ENCODE measurements at regions not wholly inside any gene's neighbourhood (a gene's known extent, or its start where the extent isn't known, plus 50 kb on each side); places are given as distances from the start of the nearest gene placed in this dataset.
A peak's percentile ranks its signal among the peaks of the same experiment; 100 is the strongest.

DNA sequence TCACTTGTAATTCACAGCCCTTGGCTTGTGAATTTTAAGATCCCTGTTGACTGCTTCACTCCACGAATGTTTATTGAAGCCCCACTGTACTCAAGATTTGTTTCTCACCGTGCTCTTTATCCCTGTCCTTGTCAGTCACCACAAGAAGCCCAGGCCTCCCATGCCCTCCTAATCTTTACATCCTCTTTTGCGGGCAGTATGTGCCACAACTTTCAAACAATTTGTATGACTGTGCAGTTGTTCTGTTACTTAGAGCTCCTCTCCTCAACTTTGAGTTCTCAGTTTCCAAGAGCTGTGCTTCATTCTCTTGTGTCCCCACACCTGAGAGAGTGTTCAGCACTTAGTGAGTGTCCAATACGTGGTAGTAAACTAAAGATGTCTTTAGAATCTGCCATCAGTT lies 467.7 kb downstream of the NKX6-1 start:
- H3K4me3 ChIP-seq (ENCODE audit: low read depth, low read length): no peak overlapping the region
- DNase-seq (ENCODE audit: low read depth): peak; percentile 80
- TF ChIP-seq, protein P1, sequence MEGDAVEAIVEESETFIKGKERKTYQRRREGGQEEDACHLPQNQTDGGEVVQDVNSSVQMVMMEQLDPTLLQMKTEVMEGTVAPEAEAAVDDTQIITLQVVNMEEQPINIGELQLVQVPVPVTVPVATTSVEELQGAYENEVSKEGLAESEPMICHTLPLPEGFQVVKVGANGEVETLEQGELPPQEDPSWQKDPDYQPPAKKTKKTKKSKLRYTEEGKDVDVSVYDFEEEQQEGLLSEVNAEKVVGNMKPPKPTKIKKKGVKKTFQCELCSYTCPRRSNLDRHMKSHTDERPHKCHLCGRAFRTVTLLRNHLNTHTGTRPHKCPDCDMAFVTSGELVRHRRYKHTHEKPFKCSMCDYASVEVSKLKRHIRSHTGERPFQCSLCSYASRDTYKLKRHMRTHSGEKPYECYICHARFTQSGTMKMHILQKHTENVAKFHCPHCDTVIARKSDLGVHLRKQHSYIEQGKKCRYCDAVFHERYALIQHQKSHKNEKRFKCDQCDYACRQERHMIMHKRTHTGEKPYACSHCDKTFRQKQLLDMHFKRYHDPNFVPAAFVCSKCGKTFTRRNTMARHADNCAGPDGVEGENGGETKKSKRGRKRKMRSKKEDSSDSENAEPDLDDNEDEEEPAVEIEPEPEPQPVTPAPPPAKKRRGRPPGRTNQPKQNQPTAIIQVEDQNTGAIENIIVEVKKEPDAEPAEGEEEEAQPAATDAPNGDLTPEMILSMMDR (IDR thresholded peaks at IDR 0.05; ENCODE audit: insufficient read depth, low read depth, low read length, missing control alignments): no peak

DNA sequence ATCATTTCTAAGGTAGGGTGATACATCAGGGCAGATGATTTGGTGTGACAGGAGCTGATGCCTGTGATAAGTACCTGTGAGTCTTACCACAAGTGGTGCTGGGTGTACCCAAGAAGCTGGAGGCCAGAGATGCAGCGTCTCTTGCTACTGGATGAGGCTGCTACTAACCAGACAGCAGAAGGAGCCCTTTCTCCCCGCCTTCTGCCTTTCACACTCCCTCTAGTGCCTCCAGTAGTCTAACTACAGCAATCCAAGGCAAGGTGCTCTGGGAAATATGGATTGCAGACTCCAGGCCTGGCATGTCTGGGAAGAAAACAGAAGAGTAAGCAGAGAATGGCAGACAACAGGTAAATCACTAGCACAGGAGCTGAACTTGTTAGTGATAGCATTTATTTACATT lies 470.8 kb downstream of the NKX6-1 start:
- no peak overlapping the region for H3K4me3 ChIP-seq (ENCODE audit: low read depth, low read length)
- no peak for DNase-seq (ENCODE audit: low read depth)
- TF ChIP-seq, protein P1 (IDR thresholded peaks at IDR 0.05; ENCODE audit: insufficient read depth, low read depth, low read length, missing control alignments): no peak

DNA sequence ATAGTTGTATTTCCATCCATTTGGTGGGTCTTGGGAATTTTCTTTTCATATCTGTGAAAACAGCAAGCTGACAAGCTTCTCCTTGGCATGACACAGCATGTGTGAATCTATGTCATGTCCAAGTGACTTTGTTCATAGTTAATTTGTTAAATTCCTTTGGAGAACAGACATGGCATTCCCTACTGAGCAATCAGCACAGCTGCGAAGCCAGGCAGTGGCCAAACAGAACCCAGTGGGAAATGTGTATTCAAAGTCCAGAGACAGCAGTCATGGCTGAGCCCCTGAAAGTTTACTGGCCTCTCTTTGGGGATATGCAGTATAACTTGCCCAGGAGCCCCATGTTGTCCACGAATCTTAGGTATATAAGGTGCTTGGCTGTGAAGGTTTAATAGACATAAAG lies 474.7 kb downstream of the NKX6-1 start:
- DNase-seq (ENCODE audit: low read depth): no peak
- TF ChIP-seq, protein P1 (IDR thresholded peaks at IDR 0.05; ENCODE audit: insufficient read depth, low read depth, low read length, missing control alignments): no peak
- H3K4me3 ChIP-seq (ENCODE audit: low read depth, low read length): no peak overlapping the region

DNA sequence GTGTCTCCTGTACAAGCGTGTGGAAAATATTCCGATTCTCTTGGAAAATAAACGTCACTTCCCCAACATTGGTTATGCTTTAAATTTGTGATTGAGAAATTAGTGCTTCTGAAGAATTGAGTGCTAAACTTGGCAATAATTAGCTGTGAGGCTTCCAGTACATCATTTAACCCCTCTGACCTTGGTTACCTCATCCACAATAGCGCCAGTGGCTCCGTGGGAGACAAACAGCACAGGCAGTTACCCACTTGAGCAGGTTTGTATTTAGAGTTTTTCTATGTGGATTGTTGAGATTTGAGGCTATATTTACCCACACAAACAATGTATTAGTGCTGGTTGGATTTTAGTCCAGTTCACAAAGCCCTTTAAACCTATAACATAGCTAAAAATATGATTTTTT lies 476.5 kb downstream of the NKX6-1 start:
- no peak for DNase-seq (ENCODE audit: low read depth)
- TF ChIP-seq, protein P1 (IDR thresholded peaks at IDR 0.05; ENCODE audit: insufficient read depth, low read depth, low read length, missing control alignments): no peak
- H3K4me3 ChIP-seq (ENCODE audit: low read depth, low read length): no peak overlapping the region

DNA sequence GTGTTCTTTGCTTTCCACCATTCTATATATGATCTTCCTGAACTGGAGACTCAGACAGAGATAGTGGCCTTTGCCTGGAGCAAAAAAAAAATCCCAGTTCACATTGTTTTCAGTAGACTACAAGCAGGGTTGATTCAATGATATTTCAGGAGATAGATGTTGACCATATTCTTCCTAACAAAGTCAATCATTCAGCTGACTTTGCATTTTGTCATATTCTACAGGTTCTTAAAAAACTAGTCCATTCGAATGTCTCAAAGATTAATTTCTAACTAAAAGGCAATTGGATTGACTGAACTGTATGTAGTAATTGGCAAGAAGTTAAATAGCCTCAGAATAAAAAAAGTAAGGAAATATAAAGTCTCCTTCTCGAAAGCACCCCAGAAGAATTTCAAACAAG lies 479.5 kb downstream of the NKX6-1 start:
- H3K4me3 ChIP-seq (ENCODE audit: low read depth, low read length): no peak overlapping the region
- no peak for DNase-seq (ENCODE audit: low read depth)
- TF ChIP-seq, protein P1 (IDR thresholded peaks at IDR 0.05; ENCODE audit: insufficient read depth, low read depth, low read length, missing control alignments): no peak

DNA sequence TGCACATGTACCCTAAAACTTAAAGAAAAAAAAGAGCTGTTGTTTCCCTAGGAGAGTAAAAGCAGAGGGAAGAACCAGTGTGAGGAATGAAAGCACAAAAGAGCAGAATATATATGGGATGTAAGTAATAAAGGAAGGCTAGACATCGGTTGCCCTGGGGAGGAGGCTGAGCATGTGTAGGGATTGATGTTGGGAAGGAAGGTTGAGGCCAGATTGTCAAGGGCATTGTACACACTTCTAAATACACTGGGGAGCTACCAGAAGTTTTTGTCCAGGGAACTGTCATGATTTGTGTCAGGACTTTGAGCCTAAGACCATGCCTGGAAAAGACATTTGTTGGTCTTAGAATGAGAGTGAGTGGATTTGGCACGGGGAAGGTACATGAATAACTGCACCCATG lies 467.1 kb downstream of the GPAT3 start:
- no peak for DNase-seq (ENCODE audit: low read depth)
- no peak overlapping the region for H3K4me3 ChIP-seq (ENCODE audit: low read depth, low read length)
- TF ChIP-seq, protein P1 (IDR thresholded peaks at IDR 0.05; ENCODE audit: insufficient read depth, low read depth, low read length, missing control alignments): no peak

DNA sequence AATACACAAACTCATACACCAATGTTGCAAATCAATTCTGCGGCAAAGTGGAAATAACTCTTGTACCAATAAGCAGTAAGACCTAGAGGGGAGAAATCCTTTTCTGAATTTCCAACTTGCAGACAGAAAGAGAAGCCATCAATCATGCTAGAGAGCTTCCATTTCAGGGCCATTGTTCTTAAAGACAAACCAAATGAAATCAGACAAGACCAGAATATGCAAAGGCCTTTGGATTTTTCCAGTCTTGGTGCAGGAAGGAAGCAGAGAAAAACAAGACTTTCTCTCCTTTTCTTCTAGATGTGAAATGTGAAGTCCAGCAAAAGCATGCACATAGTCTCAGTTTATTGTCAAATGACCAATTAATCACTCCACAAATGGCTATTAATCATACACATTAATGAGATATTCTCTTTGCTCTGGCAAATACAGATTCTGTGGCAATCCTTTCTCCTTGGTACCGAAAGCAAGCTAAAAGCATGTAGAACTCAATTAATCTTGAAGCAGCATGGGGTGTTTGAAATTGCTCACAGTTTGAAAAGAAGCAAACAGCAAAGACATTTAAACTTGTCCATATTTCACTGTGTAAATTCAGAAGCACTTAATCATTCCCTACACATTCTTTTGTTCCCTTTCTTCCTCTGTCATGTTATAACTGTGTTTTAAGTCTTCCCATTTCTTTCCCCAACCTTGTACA lies 466.1 kb downstream of the GPAT3 start:
- TF ChIP-seq, protein P1 (IDR thresholded peaks at IDR 0.05; ENCODE audit: insufficient read depth, low read depth, low read length, missing control alignments): no peak
- DNase-seq (ENCODE audit: low read depth): no peak

More for the DNA sequence above, 466.1 kb downstream of the GPAT3 start:
- no peak overlapping the region for H3K4me3 ChIP-seq (ENCODE audit: low read depth, low read length)
